ENCODE measurements at regions not wholly inside any gene's neighbourhood (a gene's known extent, or its start where the extent isn't known, plus 50 kb on each side); places are given as distances from the start of the nearest gene placed in this dataset.

GRCh38 chr7:68914006-68914405, 684.3 kb upstream of the AUTS2 start:
- no peaks in the 10 kb centered on the region for H3K27me3 ChIP-seq (ENCODE audit: insufficient read depth, low read depth)
- H3K4me1 ChIP-seq (ENCODE audit: low read depth, poor library complexity, severe bottlenecking), result no peaks in the 10 kb centered on the region
- no peaks in the 10 kb centered on the region for H3K79me2 ChIP-seq (ENCODE audit: insufficient read depth, low read depth)
- no peak for TF ChIP-seq CTCF (conservative IDR thresholded peaks at IDR 0.05; ENCODE audit: low read depth, low read length)
- H3K27ac ChIP-seq, result no peak overlapping the region
- no peaks in the 10 kb centered on the region for H3K36me3 ChIP-seq (ENCODE audit: insufficient read depth)
- H2AFZ ChIP-seq (ENCODE audit: low read depth), result no peak overlapping the region
- H3K9ac ChIP-seq, result no peak overlapping the region
- no peaks in the 10 kb centered on the region for H4K20me1 ChIP-seq (ENCODE audit: insufficient read depth)
- no peak overlapping the region for H3K4me3 ChIP-seq (IDR thresholded peaks at IDR 0.05; ENCODE audit: insufficient read depth, low read depth, low read length)
- H3K4me2 ChIP-seq, result no peak overlapping the region

- Histone ChIP-seq H2AFZ (ENCODE audit: low read depth) (no peak overlapping the region), H3K4me1 (ENCODE audit: low read depth, poor library complexity, severe bottlenecking) (no peaks in the 10 kb centered on the region), H3K27ac (no peak overlapping the region), H3K4me3 (IDR thresholded peaks at IDR 0.05; ENCODE audit: insufficient read depth, low read depth, low read length) (no peak overlapping the region), H3K27me3 (ENCODE audit: insufficient read depth, low read depth) (no peaks in the 10 kb centered on the region), H3K9ac (no peak overlapping the region), H3K4me2 (no peak overlapping the region), H3K36me3 (ENCODE audit: insufficient read depth) (no peaks in the 10 kb centered on the region), H3K79me2 (ENCODE audit: insufficient read depth, low read depth) (no peaks in the 10 kb centered on the region), H4K20me1 (ENCODE audit: insufficient read depth) (no peaks in the 10 kb centered on the region)
- no peak for TF ChIP-seq CTCF (conservative IDR thresholded peaks at IDR 0.05; ENCODE audit: low read depth, low read length)
These were observed 681.1 kb upstream of the AUTS2 start for GRCh38 chr7:68917041-68917651.

GRCh38 chr7:68918621-68919020, 679.7 kb upstream of the AUTS2 start:
- TF ChIP-seq CTCF (conservative IDR thresholded peaks at IDR 0.05; ENCODE audit: low read depth, low read length), result no peak
- no peak overlapping the region for H3K27ac ChIP-seq

GRCh38 chr7:68922850-68923249, 675.4 kb upstream of the AUTS2 start:
- no peaks in the 10 kb centered on the region for H3K27me3 ChIP-seq (ENCODE audit: insufficient read depth, low read depth)
- no peak overlapping the region for H3K9ac ChIP-seq
- H3K36me3 ChIP-seq (ENCODE audit: insufficient read depth), result no peaks in the 10 kb centered on the region
- no peak overlapping the region for H3K27ac ChIP-seq
- no peaks in the 10 kb centered on the region for H3K4me1 ChIP-seq (ENCODE audit: low read depth, poor library complexity, severe bottlenecking)
- no peak overlapping the region for H3K4me3 ChIP-seq (IDR thresholded peaks at IDR 0.05; ENCODE audit: insufficient read depth, low read depth, low read length)
- no peak overlapping the region for H3K4me2 ChIP-seq
- no peak overlapping the region for H2AFZ ChIP-seq (ENCODE audit: low read depth)
- TF ChIP-seq CTCF (conservative IDR thresholded peaks at IDR 0.05; ENCODE audit: low read depth, low read length), result no peak
- no peaks in the 10 kb centered on the region for H3K79me2 ChIP-seq (ENCODE audit: insufficient read depth, low read depth)
- H4K20me1 ChIP-seq (ENCODE audit: insufficient read depth), result no peaks in the 10 kb centered on the region

More at GRCh38 chr7:68918621-68919020, 679.7 kb upstream of the AUTS2 start:
- Histone ChIP-seq H3K9ac (no peak overlapping the region), H3K27me3 (ENCODE audit: insufficient read depth, low read depth) (no peaks in the 10 kb centered on the region), H3K36me3 (ENCODE audit: insufficient read depth) (no peaks in the 10 kb centered on the region), H3K79me2 (ENCODE audit: insufficient read depth, low read depth) (no peaks in the 10 kb centered on the region), H2AFZ (ENCODE audit: low read depth) (no peak overlapping the region), H3K4me1 (ENCODE audit: low read depth, poor library complexity, severe bottlenecking) (no peaks in the 10 kb centered on the region), H3K4me2 (no peak overlapping the region), H3K4me3 (IDR thresholded peaks at IDR 0.05; ENCODE audit: insufficient read depth, low read depth, low read length) (no peak overlapping the region), H4K20me1 (ENCODE audit: insufficient read depth) (no peaks in the 10 kb centered on the region)
